A673 (cell line): ENCODE measurements at regions not wholly inside any gene's neighbourhood (a gene's known extent, or its start where the extent isn't known, plus 50 kb on each side); places are given as distances from the start of the nearest gene placed in this dataset.
A peak's percentile ranks its signal among the peaks of the same experiment; 100 is the strongest.

Source experiments
- BruUV-seq: library from RNA; stranded (reverse); fragments of 400-500 nt; replicated peaks from 2 replicates; lab custom pipeline; 2021; lab: Mats Ljungman, UMichigan
- CTCF ChIA-PET: fragments of 300-600 bp; sonication (Branson Sonifier 250); formaldehyde crosslinking; loops from one replicate; lab custom pipeline; 2022; ENCODE audit warnings: antibody characterized with exemption; lab: Charles Lee
- POLR2A ChIA-PET: fragments of 300-600 bp; sonication (Branson Sonifier 250); formaldehyde crosslinking; loops from one replicate; lab custom pipeline; 2022; ENCODE audit warnings: antibody characterized with exemption; ENCODE audit not compliant: low non-redundant PET; lab: Charles Lee
- DNase-seq: peaks from one replicate; pipeline ENCODE4 v3.0.0-alpha.2; 2015; ENCODE audit warnings: low spot score
- H3K27ac ChIP-seq: fragments of 200-600 bp; sonication (generic); 2 replicates; pipeline ENCODE4 v1.5.1; 2016; ENCODE audit warnings: mixed run types, low read depth, mild to moderate bottlenecking, mixed read lengths, antibody characterized with exemption, low read length; ENCODE audit not compliant: poor library complexity, severe bottlenecking
- H3K27me3 ChIP-seq: fragments of 200-600 bp; sonication (generic); replicated peaks from 2 replicates; pipeline ENCODE4 v1.6.1; 2017; ENCODE audit warnings: mixed run types, low read depth, mild to moderate bottlenecking, mixed read lengths, antibody characterized with exemption, low read length; ENCODE audit not compliant: insufficient read depth, poor library complexity
- H3K36me3 ChIP-seq: fragments of 200-600 bp; sonication (generic); 2 replicates; pipeline ENCODE4 v1.6.1; 2016; ENCODE audit warnings: mixed run types, mild to moderate bottlenecking, mixed read lengths, antibody characterized with exemption, low read length; ENCODE audit not compliant: insufficient read depth, poor library complexity, severe bottlenecking
- H3K4me1 ChIP-seq: fragments of 200-600 bp; sonication (generic); 2 replicates; pipeline ENCODE4 v1.6.1; 2017; ENCODE audit warnings: mixed run types, mild to moderate bottlenecking, mixed read lengths, antibody characterized with exemption, low read length; ENCODE audit not compliant: insufficient read depth, poor library complexity, severe bottlenecking
- H3K4me3 ChIP-seq: fragments of 200-600 bp; sonication (generic); 2 replicates; pipeline ENCODE4 v1.5.1; 2016; ENCODE audit warnings: low read depth, mixed run types, mild to moderate bottlenecking, mixed read lengths, low read length; ENCODE audit not compliant: poor library complexity, severe bottlenecking
- H3K9me3 ChIP-seq: fragments of 200-600 bp; sonication (generic); 2 replicates; pipeline ENCODE4 v1.6.1; 2016; ENCODE audit warnings: mixed run types, low read depth, mild to moderate bottlenecking, mixed read lengths, antibody characterized with exemption, low read length; ENCODE audit not compliant: poor library complexity, severe bottlenecking
- CTCF ChIP-seq: fragments of 300-800, 200-600 bp; sonication (generic); conservative IDR thresholded peaks from 2 replicates; pipeline ENCODE4 v1.5.1; 2017; ENCODE audit warnings: low read depth, mild to moderate bottlenecking, antibody characterized with exemption, low read length, moderate library complexity, mixed read lengths
- EZH2 ChIP-seq: fragments of 200-600 bp; sonication (generic); IDR thresholded peaks from 2 replicates; pipeline ENCODE4 v1.6.1; 2017; ENCODE audit warnings: borderline replicate concordance, low read depth, mild to moderate bottlenecking, mixed read lengths, antibody characterized with exemption, low read length; ENCODE audit not compliant: poor library complexity, severe bottlenecking
- intact Hi-C: fragments of 100-400 bp; cut with micrococcal nuclease; formaldehyde crosslinking; loops from one replicate; pipeline ENCODE4 v1.10.0; 2022; ENCODE audit not compliant: unreplicated experiment

- BruUV-seq = no TSS peak
- POLR2A ChIA-PET = no interaction called here
- Histone ChIP-seq H3K27me3 (no peaks in the 10 kb centered on the region), H3K27ac (no peak overlapping the region), H3K4me1 (no peaks in the 10 kb centered on the region), H3K9me3 (no peaks in the 10 kb centered on the region), H3K36me3 (no peaks in the 10 kb centered on the region), H3K4me3 (no peak overlapping the region)
- no peak for TF ChIP-seq EZH2
- peak; percentile 71 for TF ChIP-seq CTCF
- peak; percentile 40 for DNase-seq
- CTCF ChIA-PET = interaction anchor here (0.6 kb wide), 1 partner anchor 55 kb away, joined by 3 read pairs; no protein-coding TSS in a partner anchor
- intact Hi-C loops = no loop called here
Measured at GRCh38 chrX:39261446-39262147, 460.3 kb downstream of the MID1IP1 start.

- Histone ChIP-seq H3K9me3 (no peaks in the 10 kb centered on the region), H3K4me1 (no peaks in the 10 kb centered on the region), H3K27ac (no peak overlapping the region), H3K4me3 (no peak overlapping the region), H3K27me3 (no peaks in the 10 kb centered on the region), H3K36me3 (no peaks in the 10 kb centered on the region)
- no peak for DNase-seq
- BruUV-seq = no TSS peak
- ChIA-PET CTCF (no interaction called here), POLR2A (no interaction called here)
- intact Hi-C loops = no loop called here
- TF ChIP-seq CTCF (no peak), EZH2 (no peak)
Measured at GRCh38 chrX:39262641-39263040, 461.4 kb downstream of the MID1IP1 start.

GRCh38 chrX:39264023-39264422 is 462.8 kb downstream of the MID1IP1 start:
- no peak for DNase-seq
- no peaks in the 10 kb centered on the region for H3K27me3 ChIP-seq
- CTCF ChIA-PET = no interaction called here
- H3K4me1 ChIP-seq = no peaks in the 10 kb centered on the region
- POLR2A ChIA-PET = no interaction called here
- H3K4me3 ChIP-seq = no peak overlapping the region
- TF ChIP-seq CTCF = no peak
- no peak for TF ChIP-seq EZH2
- BruUV-seq = no TSS peak
- H3K36me3 ChIP-seq = no peaks in the 10 kb centered on the region
- no peak overlapping the region for H3K27ac ChIP-seq
- intact Hi-C loops = no loop called here
- no peaks in the 10 kb centered on the region for H3K9me3 ChIP-seq
